ENCODE measurements at regions not wholly inside any gene's neighbourhood (a gene's known extent, or its start where the extent isn't known, plus 50 kb on each side); places are given as distances from the start of the nearest gene placed in this dataset.

GRCh38 chr10:3708852-3709251 lies 76.2 kb downstream of the KLF6 start:
- Histone ChIP-seq H3K9me3 (no peaks in the 10 kb centered on the region), H3K27ac (no peak overlapping the region), H3K9ac (ENCODE audit: low read depth in 2 of 2, low read length in 2 of 2) (no peak overlapping the region), H3K27me3 (no peaks in the 10 kb centered on the region), H3K4me3 (no peak overlapping the region), H3K36me3 (no peaks in the 10 kb centered on the region), H3K4me1 (no peaks in the 10 kb centered on the region)
- TF ChIP-seq CTCF (IDR thresholded peaks at IDR 0.05) = no peak
- intact Hi-C loops (cut with DNase I) = no loop called here
- no peak for DNase-seq

- no peaks in the 10 kb centered on the region for H3K27me3 ChIP-seq
- intact Hi-C loops (cut with DNase I) = no loop called here
- no peaks in the 10 kb centered on the region for H3K4me1 ChIP-seq
- no peak overlapping the region for H3K27ac ChIP-seq
- no peak for TF ChIP-seq CTCF (IDR thresholded peaks at IDR 0.05)
- no peak for DNase-seq
- no peaks in the 10 kb centered on the region for H3K9me3 ChIP-seq
- no peaks in the 10 kb centered on the region for H3K36me3 ChIP-seq
- H3K4me3 ChIP-seq = no peak overlapping the region
- H3K9ac ChIP-seq (ENCODE audit: low read depth in 2 of 2, low read length in 2 of 2) = no peak overlapping the region
These were observed 80.3 kb downstream of the KLF6 start for GRCh38 chr10:3704565-3705325.

- H3K9me3 ChIP-seq = no peaks in the 10 kb centered on the region
- no peak overlapping the region for H3K27ac ChIP-seq
- H3K27me3 ChIP-seq = no peaks in the 10 kb centered on the region
- H3K4me3 ChIP-seq = no peak overlapping the region
- intact Hi-C loops (cut with DNase I) = no loop called here
- DNase-seq = no peak
- TF ChIP-seq CTCF (IDR thresholded peaks at IDR 0.05) = no peak
- H3K9ac ChIP-seq (ENCODE audit: low read depth in 2 of 2, low read length in 2 of 2) = no peak overlapping the region
- no peaks in the 10 kb centered on the region for H3K36me3 ChIP-seq
- no peaks in the 10 kb centered on the region for H3K4me1 ChIP-seq
These were observed 82.4 kb downstream of the KLF6 start for GRCh38 chr10:3702569-3702968.

GRCh38 chr10:3702056-3702546 lies 82.9 kb downstream of the KLF6 start:
- no peak for TF ChIP-seq CTCF (IDR thresholded peaks at IDR 0.05)
- Histone ChIP-seq H3K9me3 (no peaks in the 10 kb centered on the region), H3K4me3 (no peak overlapping the region), H3K36me3 (no peaks in the 10 kb centered on the region), H3K4me1 (no peaks in the 10 kb centered on the region), H3K9ac (ENCODE audit: low read depth in 2 of 2, low read length in 2 of 2) (no peak overlapping the region), H3K27ac (no peak overlapping the region), H3K27me3 (no peaks in the 10 kb centered on the region)
- intact Hi-C loops (cut with DNase I) = no loop called here
- no peak for DNase-seq

- no peak for DNase-seq
- Histone ChIP-seq H3K27ac (no peak overlapping the region), H3K4me3 (no peak overlapping the region), H3K9ac (ENCODE audit: low read depth in 2 of 2, low read length in 2 of 2) (no peak overlapping the region), H3K4me1 (no peaks in the 10 kb centered on the region), H3K36me3 (no peaks in the 10 kb centered on the region), H3K9me3 (no peaks in the 10 kb centered on the region), H3K27me3 (no peaks in the 10 kb centered on the region)
- no peak for TF ChIP-seq CTCF (IDR thresholded peaks at IDR 0.05)
- intact Hi-C loops (cut with DNase I) = no loop called here
These were observed 83.5 kb downstream of the KLF6 start for GRCh38 chr10:3701491-3701890.
